ENCODE measurements at regions not wholly inside any gene's neighbourhood (a gene's known extent, or its start where the extent isn't known, plus 50 kb on each side); places are given as distances from the start of the nearest gene placed in this dataset.

DNA sequence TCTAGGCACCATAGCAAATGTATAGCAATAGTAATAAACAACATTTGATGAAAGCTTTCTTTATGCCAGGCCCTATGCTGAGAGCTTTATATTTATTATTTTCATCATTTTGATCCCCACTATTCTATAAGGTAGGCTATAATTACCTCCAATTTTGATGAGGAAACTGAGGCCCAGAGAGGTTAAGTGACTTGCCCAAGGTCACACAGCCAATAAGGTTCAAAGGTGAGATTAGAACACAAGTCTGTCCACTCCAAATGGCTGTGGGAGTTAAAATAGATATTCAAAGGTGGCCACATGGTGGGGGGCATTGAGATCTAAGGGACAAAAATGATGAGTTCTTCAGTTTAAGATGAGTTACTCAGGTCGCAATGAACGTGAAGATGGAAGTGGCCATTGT lies 269.9 kb downstream of the BMP7 start:
- no peak for DNase-seq (ENCODE audit: low read depth)

- no peak for DNase-seq (ENCODE audit: low read depth)
These were observed 268.0 kb downstream of the BMP7 start for GRCh38 chr20:56998438-56998837.

GRCh38 chr20:57000441-57000968 lies 265.9 kb downstream of the BMP7 start:
- no peak for DNase-seq (ENCODE audit: low read depth)

DNA sequence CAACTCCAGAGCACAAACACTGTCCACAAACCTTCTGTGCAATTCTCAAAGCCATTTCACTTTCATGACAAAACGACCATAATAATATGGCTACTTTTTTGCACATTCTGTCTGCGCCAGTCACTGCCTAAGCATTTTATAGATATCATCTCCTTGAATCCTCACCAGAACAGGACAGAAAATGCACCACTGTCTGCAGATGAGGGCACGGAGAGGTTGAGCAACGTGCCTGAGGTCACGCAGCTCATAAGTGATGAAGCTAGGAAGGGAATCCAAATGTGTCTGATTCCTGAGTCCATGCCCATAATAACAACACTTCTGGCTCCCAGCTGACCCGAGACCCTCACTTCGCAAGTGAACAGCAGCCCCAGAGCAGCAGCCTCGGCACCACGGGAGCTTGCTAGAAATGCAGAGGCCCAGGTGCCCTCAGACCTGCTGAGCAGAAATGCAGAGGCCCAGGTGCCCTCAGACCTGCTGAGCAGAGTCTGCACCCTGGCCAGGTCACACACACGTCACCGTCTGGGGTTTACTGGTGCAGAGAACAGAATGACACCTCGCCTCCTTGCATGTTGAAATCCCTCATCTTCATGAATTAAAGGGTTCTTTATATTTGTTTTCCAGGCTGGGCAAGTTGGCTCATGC lies 265.2 kb downstream of the BMP7 start:
- no peak for DNase-seq (ENCODE audit: low read depth)

DNA sequence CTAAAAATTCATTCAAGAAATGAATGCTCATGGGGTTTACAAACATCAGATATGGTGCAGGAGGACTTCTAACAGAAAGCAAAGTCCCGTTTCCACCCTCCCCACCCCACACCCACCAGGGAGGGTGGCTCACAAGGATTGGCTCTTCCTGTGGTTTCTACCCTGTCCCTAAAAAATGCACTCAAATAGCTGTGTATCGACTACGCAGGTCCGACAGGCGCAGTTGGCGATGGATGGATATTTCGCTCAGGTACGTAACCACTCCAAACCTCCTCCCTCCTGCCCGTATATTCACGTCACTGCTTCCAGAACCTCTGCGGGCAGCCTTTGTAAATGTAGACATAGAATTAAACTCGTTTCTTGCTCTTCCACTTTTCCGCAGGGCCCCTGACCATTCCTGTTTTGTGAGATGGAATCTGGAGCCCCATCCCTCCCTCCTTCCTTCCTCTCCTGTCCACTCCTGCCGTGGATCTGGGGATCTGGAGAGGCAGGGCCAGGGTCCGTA lies 264.3 kb downstream of the BMP7 start:
- no peak for DNase-seq (ENCODE audit: low read depth)

DNA sequence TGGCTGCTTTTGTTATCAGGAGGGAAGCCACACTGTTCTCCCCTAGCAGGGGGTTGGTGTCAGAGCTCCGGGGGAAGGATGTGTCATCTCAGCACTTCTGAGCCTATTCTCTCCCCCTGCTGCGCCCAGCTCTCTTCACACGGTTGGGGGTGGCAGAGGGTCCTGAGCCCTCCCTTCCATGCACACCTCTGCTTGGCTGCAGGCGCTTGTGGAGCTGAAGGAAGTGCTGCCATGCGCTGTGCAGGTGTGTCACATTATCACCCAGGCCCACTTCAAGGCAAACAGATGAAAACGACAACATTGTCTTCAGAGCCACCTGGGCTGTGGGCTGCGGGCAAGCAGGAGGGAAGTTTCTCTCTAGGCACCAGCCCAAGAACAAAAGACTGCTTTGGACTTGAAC lies 263.4 kb downstream of the BMP7 start:
- no peak for DNase-seq (ENCODE audit: low read depth)

DNA sequence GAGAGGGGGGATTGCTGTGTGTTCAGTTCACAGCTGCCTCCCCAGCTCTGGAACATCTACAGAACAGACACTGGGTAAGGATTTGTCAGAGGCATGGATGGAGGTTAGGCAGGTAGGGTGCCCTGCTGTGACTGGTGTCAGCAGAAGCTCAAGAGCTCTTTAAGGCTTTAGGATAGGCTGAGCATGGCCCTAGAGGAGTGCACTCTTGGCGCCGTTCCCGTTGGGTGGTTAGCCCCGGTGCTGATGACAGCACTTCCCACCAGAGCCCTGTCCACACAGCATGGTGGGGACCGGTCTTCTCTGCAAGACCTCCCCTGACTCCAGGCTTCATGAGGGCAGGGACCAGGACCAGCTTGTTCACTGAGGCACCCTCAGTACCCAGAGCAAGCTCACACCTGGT lies 262.0 kb downstream of the BMP7 start:
- no peak for DNase-seq (ENCODE audit: low read depth)

- no peak for DNase-seq (ENCODE audit: low read depth)
These were observed 261.2 kb downstream of the BMP7 start for GRCh38 chr20:57004951-57005933.

GRCh38 chr20:57006411-57007170 lies 259.9 kb downstream of the BMP7 start:
- no peak for DNase-seq (ENCODE audit: low read depth)

DNA sequence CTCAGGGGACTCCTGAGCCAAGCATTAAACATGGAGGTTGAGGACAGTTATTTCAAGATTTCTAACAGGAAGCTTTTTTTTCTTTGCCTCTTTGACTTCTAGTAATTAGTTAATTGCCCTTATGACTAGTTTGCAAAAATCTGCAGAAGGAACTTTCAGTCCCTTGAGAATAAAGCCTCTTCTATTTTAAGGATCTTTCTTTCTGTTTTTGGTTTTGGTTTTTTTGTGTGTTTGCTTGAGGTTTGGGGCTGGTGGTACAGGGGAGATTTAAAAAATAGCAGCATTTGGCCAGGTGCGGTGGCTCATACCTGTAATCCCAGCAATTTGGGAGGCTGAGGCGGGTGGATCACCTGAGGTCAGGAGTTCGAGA lies 259.3 kb downstream of the BMP7 start:
- DNase-seq (ENCODE audit: low read depth) = no peak

DNA sequence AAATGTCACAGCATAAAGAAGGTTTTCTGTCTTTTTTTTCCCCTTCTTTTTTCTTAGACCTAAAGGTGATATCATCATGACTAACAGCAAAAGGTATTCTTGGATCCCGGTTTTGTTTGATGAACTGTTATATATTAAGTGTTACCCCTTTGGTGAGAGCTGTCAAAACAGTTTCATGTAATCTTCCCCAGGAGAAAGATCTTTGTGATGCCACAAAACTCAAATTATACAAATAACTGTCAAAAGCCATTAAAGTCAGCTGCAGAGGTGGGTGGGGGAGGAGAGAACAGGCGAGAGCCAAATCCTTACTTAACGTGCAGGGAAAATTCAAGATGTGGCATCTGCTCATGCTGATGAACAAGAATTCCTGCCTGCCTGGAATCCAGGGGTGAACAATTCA lies 258.2 kb downstream of the BMP7 start:
- no peak for DNase-seq (ENCODE audit: low read depth)

GRCh38 chr20:57009355-57009754 lies 257.1 kb downstream of the BMP7 start:
- no peak for DNase-seq (ENCODE audit: low read depth)

DNA sequence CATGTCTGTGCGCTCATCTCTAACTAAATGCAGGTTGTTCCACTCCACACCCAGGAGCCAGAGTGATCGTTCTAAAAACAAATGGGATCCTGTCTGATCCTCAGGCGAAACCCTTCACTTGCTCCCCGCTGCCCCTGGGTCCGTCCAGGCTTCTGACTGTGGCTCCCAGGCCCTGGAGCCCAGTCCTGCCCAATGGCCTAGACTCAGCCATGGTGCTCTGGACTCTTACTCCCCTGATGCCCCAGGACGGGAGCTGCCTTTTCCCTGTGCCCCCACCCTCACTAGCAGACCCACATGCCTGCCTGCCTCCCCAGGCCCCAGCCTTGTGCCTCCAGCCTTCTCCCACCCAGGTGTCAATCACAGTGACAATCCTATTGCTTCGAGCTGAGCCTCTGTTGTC lies 256.7 kb downstream of the BMP7 start:
- no peak for DNase-seq (ENCODE audit: low read depth)

DNA sequence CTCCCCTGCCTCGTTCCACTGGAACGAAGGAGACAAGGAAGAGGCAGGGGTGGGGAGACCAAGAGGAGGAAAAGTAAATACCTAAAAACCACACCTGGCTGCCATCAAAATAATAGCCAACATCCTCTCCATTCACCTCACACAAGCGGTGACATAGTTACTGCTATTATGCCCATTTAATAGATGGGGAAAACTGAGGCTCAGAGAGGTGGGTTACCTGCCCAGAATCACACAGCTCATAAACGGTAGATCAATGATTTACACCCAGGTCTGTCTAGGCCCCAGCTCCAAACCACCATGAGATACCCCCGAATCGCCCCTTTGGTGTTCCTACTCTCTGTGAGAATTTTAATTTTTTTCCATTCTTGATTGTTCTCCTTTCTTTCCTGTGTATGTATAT lies 253.8 kb downstream of the BMP7 start:
- no peak for DNase-seq (ENCODE audit: low read depth)

DNA sequence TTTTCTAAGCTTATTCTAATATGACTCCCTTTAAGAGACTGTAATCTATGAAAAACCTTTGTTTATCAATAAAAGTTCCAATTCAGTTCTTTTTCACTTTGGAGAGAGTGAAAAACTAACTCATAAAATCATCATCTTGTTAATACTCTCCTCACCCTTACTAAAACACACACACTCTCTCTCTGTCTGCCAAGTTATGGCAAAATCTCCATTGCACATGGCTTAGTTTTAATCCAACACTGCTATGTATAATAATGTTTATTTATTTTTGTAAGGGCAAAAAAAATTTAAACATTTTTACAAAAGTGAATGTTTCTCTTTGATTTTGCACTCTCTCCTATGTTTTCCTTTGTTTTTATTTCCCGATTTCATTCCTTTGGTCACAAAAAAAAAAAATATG lies 253.2 kb downstream of the BMP7 start:
- no peak for DNase-seq (ENCODE audit: low read depth)

DNA sequence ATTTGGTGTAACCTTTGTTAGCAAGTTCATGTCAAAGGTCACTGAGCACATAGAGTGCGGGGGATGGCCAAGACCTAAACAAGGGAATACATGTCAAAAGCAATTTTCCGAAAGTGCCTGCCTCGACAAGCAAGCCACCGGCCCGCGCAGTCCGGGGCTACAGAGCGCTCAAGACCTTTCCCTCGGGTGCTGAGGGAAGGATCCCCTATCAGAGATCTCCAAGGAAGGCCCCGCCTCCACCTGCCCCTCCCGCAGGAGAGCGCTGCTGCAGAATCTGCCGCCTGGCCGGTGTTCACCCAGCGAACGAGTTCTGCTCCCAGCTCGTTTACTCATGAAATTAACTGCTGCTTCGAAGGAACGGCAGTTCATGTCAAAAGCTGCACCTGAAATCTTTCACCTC lies 252.7 kb downstream of the BMP7 start:
- no peak for DNase-seq (ENCODE audit: low read depth)

DNA sequence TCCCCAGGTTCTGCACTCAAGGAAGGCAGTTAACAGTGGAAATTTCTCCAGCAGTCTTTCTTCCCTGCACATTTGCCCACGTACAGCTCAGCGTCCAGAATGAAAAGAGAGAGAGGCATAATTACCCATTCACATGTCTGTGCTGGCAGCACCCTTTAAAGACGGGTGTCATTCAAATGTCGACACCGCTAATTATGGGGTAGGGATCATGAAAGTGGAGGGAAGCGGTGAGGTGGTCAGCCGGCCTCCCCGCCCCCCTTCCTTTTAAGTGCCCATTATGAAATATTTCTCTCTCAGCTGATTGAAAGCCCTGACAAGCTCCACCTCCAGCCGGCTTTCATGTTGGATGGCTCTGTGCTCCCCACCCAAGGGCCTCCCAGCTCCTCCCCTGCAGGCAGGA lies 246.1 kb downstream of the BMP7 start:
- no peak for DNase-seq (ENCODE audit: low read depth)

GRCh38 chr20:57022306-57022705 lies 244.1 kb downstream of the BMP7 start:
- DNase-seq (ENCODE audit: low read depth) = no peak

DNA sequence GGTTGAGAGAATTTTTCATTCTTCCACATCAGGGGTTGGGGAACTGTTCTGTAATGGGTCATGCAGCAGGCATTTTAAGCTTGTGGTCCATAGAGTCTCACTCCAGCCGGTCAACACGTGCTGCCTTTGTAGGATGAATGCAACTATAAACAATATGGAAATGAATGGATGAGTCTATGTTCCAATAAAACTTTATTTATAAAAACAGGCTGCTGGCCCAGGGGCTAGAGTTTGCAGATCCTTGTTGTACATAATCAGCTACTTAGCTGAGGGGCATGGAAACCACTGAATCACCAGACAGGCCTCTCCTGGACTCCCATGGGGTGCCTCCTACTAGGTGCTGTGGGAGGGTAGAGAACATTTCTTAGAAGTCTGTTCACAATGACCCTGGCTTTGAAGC lies 243.4 kb downstream of the BMP7 start:
- no peak for DNase-seq (ENCODE audit: low read depth)

DNA sequence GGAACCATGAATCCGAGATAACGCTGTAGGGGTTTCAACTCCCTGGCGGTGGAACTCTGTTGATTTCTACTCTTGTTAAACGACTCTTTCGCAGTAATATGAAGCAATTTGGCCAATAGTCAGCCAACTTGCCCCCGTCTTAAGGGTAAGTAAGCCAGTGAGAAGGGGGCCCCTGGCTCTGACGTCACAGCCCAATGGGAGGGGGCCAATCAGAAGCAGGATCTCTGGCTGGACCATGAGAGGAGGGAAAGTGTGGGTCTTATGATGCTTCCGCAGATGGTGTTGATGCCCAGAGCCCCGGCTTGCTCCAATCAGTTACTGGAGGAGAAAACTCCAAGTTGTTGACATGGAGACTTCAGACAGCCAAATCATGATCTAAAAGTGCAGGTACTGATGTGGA lies 242.4 kb downstream of the BMP7 start:
- no peak for DNase-seq (ENCODE audit: low read depth)

DNA sequence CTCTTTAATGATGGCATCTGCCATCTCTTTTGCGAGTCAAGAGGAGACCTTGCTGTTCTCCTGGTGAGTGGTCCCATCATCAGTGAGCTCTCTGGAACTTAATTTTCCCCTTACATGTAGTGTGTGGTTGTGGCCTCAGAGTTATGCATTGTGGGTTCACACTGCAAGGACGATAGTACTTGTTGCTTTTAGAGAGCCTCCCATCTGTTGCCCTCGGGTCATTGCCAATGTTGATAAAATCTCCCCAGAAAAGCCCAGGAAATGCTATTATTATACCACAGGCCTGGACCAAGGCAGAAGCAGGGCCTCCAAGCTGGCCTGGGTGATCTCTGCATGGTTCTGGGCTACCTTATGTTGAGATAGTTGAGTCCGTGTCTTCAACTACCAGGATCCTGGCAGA lies 241.6 kb downstream of the BMP7 start:
- no peak for DNase-seq (ENCODE audit: low read depth)

- DNase-seq (ENCODE audit: low read depth) = no peak
These were observed 241.2 kb downstream of the BMP7 start for GRCh38 chr20:57025261-57025660.

All from stimulated activated CD8-positive, alpha-beta memory T cell treated with anti-CD3 and anti-CD28 coated beads, Interleukin-7, amount 100 ng/mL, for 24 hours (primary cell).